Calu3 (cell line): ENCODE measurements at regions not wholly inside any gene's neighbourhood (a gene's known extent, or its start where the extent isn't known, plus 50 kb on each side); places are given as distances from the start of the nearest gene placed in this dataset.

Source experiments
- BruUV-seq: library from RNA; stranded (reverse); fragments of 400-500 nt; replicated peaks from 2 replicates; lab custom pipeline; 2021; lab: Mats Ljungman, UMichigan
- CTCF ChIA-PET: fragments of 300-600 bp; sonication (Branson Sonifier 250); formaldehyde crosslinking; loops from one replicate; lab custom pipeline; 2022; ENCODE audit warnings: antibody characterized with exemption; lab: Charles Lee
- DNase-seq: peaks from one replicate; pipeline ENCODE4 v3.0.0; 2022
- H3K27ac Mint-ChIP-seq: one replicate; pipeline ENCODE4 v1.8.0; 2022; ENCODE audit warnings: mixed read lengths; ENCODE audit not compliant: unreplicated experiment
- H3K27me3 Mint-ChIP-seq: one replicate; pipeline ENCODE4 v1.8.0; 2022; ENCODE audit warnings: mixed read lengths; ENCODE audit not compliant: unreplicated experiment
- H3K36me3 Mint-ChIP-seq: one replicate; pipeline ENCODE4 v1.8.0; 2022; ENCODE audit warnings: mild to moderate bottlenecking, moderate library complexity, mixed read lengths; ENCODE audit not compliant: insufficient read depth, unreplicated experiment
- H3K4me1 Mint-ChIP-seq: one replicate; pipeline ENCODE4 v1.8.0; 2022; ENCODE audit warnings: mild to moderate bottlenecking, low read depth, mixed read lengths; ENCODE audit not compliant: unreplicated experiment
- H3K4me3 Mint-ChIP-seq: one replicate; pipeline ENCODE4 v1.8.0; 2022; ENCODE audit warnings: mild to moderate bottlenecking, low read depth, moderate library complexity, mixed read lengths; ENCODE audit not compliant: unreplicated experiment
- H3K9me3 Mint-ChIP-seq: one replicate; pipeline ENCODE4 v1.8.0; 2022; ENCODE audit warnings: low read depth, mixed read lengths; ENCODE audit not compliant: unreplicated experiment
- CTCF ChIP-seq: fragments of 200-600 bp; IDR thresholded peaks from one replicate; pipeline ENCODE4 v1.8.0; 2022; ENCODE audit warnings: antibody characterized with exemption; ENCODE audit not compliant: unreplicated experiment
- intact Hi-C: fragments of 100-400 bp; cut with micrococcal nuclease; formaldehyde crosslinking; loops from one replicate; pipeline ENCODE4 v1.10.0; 2022; ENCODE audit not compliant: unreplicated experiment

GRCh38 chr7:145489609-145490008 is 627.0 kb upstream of the CNTNAP2 start:
- H3K4me3 Mint-ChIP-seq = no peak overlapping the region
- no peaks in the 10 kb centered on the region for H3K27me3 Mint-ChIP-seq
- H3K36me3 Mint-ChIP-seq = no peaks in the 10 kb centered on the region
- no peak for TF ChIP-seq CTCF
- no TSS peak for BruUV-seq
- no peak for DNase-seq
- H3K4me1 Mint-ChIP-seq = no peaks in the 10 kb centered on the region
- CTCF ChIA-PET = no interaction called here
- peaks cover 21% of the 10 kb centered on the region for H3K9me3 Mint-ChIP-seq
- no peak overlapping the region for H3K27ac Mint-ChIP-seq
- intact Hi-C loops = no loop called here

GRCh38 chr7:145488816-145489215 is 627.8 kb upstream of the CNTNAP2 start:
- no peaks in the 10 kb centered on the region for H3K36me3 Mint-ChIP-seq
- H3K27me3 Mint-ChIP-seq = no peaks in the 10 kb centered on the region
- H3K9me3 Mint-ChIP-seq = peaks cover 18% of the 10 kb centered on the region
- no peaks in the 10 kb centered on the region for H3K4me1 Mint-ChIP-seq
- DNase-seq = no peak
- no peak overlapping the region for H3K4me3 Mint-ChIP-seq
- no peak overlapping the region for H3K27ac Mint-ChIP-seq
- CTCF ChIA-PET = no interaction called here
- TF ChIP-seq CTCF = no peak
- no TSS peak for BruUV-seq
- intact Hi-C loops = no loop called here

GRCh38 chr7:145481985-145482384 is 634.6 kb upstream of the CNTNAP2 start:
- DNase-seq = no peak
- H3K9me3 Mint-ChIP-seq = peaks cover 10% of the 10 kb centered on the region
- no peak overlapping the region for H3K27ac Mint-ChIP-seq
- H3K27me3 Mint-ChIP-seq = no peaks in the 10 kb centered on the region
- H3K4me3 Mint-ChIP-seq = no peak overlapping the region
- CTCF ChIA-PET = no interaction called here
- intact Hi-C loops = no loop called here
- BruUV-seq = no TSS peak
- no peak for TF ChIP-seq CTCF
- no peaks in the 10 kb centered on the region for H3K4me1 Mint-ChIP-seq
- H3K36me3 Mint-ChIP-seq = no peaks in the 10 kb centered on the region

- no peaks in the 10 kb centered on the region for H3K36me3 Mint-ChIP-seq
- no TSS peak for BruUV-seq
Observed at GRCh38 chr7:145478541-145478940, 638.1 kb upstream of the CNTNAP2 start.

More at GRCh38 chr7:145478541-145478940, 638.1 kb upstream of the CNTNAP2 start:
- Mint-ChIP-seq H3K27me3 (no peaks in the 10 kb centered on the region), H3K4me1 (no peaks in the 10 kb centered on the region), H3K27ac (no peak overlapping the region), H3K4me3 (no peak overlapping the region), H3K9me3 (peaks cover 11% of the 10 kb centered on the region)
- CTCF ChIA-PET = no interaction called here
- no peak for DNase-seq
- intact Hi-C loops = no loop called here
- no peak for TF ChIP-seq CTCF
